ENCODE measurements at regions not wholly inside any gene's neighbourhood (a gene's known extent, or its start where the extent isn't known, plus 50 kb on each side); places are given as distances from the start of the nearest gene placed in this dataset.
"Not testable (repeated sequence)": the region's sequence is repeated elsewhere in the genome, so short reads cannot be mapped to it uniquely, and the experiment has no call there.

DNA sequence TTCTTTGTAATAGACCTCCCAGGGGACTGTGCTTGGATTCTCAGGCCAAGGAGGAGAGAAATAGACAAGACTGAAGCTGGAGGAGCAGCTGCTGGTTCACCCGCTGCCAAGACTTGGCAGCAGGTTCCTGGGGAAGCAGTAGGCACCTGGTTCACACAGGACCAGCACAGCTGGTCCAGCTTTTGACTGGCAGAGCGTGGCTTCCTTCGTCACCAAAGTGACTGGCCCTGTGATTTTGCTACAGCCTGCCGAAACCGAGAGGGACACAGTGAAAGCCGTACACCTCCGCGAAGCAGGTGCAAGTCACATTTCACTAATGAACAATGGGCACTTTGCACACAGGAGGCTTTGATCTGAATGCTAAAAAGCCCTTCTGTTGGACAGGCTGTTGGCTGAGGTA is 199.0 kb downstream of the RNF144B start:
- intact Hi-C loops (cut with micrococcal nuclease), result no loop called here

DNA sequence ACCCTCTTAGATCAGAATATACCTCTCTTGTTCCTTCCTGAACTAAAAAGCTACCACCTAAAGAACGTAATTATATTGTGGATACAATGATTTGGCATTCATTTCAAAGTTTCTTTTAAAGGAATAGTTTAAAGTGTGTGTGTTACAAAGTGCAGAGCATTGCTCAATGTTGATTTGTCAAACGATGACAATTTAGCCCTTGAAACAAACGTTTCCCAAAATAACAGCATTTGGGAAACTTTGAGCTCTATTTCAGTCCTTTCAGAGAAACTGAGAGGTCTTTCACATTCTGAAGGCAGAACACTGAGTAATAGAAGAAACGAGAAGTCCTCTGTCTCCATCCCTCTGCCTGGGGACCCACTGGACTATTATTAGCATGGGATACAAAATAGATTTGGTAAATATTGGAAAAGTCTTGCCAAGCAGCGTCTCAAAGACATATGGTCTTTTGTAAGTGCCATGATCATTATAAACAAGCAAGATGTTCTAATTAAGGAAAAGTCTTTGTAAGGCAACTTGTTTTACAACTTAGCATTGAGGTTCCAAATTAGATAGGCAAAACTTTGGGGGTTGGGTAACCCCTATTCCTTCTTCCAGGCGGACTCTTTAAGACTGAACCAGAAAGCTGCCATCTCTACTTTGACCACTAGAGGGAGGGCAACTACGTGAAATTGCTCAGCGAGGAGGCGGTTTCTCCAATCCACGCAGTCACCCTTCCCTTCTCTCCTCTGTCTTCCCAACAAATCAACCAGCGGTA is 208.8 kb downstream of the RNF144B start:
- intact Hi-C loops (cut with micrococcal nuclease), result loop anchor here (2.0 to 10.0 kb wide), 2 partner anchors 271 to 619 kb away; no protein-coding TSS in a partner anchor

DNA sequence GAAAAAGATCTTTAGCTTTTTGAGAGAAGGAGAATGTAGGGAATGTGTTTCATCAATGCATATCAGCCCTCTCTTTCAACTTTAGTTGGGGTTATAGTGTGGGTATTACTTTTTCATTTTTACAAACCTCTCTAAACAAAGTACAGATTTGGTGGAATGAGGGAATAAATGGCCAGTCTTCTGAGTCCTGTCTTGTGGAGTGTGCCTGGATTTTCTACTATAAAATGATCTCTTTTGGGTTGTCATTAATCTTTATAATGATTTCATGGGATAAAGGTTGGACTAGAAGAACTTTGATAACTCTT is 209.3 kb downstream of the RNF144B start:
- intact Hi-C loops (cut with micrococcal nuclease), result loop anchor here (2.0 to 10.0 kb wide), 2 partner anchors 272 to 618 kb away; no protein-coding TSS in a partner anchor

DNA sequence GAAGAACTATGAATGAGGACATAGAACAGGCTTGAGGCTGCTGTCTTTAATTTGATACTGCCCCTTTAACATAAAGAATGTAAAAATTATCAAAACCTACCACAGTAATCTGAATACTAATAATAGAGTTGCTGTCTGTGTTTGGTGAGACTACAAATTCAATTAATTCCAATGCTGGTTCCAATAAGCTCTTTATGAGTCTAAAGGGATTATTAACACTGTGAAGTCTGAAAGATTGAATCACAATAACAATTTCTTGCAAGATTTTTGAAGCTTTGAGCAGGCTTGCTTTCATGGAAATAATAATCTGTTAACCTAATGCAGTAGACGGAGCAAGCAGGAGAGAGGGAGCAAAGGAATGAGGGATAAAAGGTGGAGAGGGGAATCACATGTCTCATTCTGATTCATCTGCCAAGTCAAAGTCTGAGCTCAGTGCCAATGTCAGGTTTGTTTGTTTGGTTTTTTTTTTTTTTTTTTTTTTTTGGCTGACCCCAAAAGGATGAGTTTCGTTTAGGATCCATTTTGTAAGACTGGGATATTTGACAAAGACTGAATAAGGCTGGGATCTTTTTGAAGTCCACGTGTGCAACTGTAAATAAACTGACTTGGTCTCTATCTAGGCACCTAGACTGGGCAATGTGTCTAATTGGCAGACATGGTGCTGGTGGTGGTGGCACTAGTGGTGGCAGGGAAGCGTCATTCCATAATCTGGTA is 211.6 kb downstream of the RNF144B start:
- intact Hi-C loops (cut with micrococcal nuclease), result loop anchor here (10.0 kb wide), 1 partner anchor 616 kb away; no protein-coding TSS in a partner anchor

DNA sequence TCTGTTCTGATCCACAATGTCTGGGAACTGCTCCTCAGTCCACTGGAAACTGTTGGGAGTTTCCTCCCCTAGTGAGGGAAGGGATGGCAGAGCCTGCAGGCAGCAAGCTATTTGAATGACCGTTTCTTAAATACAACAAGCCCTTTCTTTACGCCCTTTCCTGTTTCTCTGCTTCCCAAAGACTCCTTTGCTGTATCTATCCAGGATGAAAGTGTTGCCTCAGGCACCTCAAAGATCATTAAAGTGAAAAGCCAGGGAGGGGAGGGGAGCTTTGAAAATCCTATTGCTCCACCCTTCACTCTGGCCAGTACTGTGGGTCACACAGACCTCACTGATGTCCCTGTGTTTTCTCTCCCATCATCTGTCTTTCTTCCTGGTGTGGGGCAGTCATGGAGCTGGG is 213.1 kb downstream of the RNF144B start:
- intact Hi-C loops (cut with micrococcal nuclease), result no loop called here

DNA sequence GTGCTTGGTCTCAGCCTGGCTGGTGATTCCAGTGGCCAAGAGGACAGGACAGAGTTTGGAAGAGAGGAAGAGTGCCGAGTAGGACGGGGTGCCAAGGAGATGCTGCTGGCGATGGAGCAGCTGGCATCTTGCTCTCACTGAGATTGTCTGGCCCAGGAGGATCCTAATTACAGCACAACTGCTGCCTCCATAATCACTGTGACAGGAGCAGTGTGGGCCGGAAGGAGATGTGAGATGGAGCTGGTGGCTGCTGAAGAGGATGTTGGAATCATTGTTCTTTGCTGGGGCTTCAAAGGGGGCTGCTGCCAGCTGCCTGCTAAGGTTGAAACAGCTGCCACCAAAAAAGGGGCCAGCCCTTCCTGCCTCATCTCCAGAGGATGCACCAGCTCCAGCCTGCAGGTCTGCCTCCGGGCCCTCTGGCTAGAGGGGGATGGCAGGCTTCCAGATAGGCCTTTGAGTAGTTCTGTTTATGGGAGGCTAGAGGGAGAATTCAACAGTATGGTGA is 214.4 kb downstream of the RNF144B start:
- intact Hi-C loops (cut with micrococcal nuclease), result no loop called here

DNA sequence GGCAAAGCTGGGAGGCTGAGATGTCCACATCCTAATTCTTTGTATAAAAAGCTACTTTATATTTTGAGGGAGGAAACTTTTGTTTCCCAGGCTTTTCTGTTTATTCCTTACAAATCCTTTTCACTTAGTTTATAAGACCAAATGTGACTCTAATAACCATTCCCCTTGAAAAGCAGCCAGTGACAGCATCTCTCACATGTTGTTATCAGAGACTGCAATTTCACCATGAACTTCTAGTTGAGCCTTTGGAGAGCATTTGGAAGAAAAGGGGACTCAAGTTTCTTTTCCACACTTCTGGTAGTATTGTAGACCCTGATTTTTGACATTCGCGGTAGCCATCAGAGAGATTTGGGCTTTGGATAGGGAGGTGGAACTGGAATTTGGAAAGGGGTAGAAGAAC is 215.8 kb downstream of the RNF144B start:
- intact Hi-C loops (cut with micrococcal nuclease), result no loop called here

DNA sequence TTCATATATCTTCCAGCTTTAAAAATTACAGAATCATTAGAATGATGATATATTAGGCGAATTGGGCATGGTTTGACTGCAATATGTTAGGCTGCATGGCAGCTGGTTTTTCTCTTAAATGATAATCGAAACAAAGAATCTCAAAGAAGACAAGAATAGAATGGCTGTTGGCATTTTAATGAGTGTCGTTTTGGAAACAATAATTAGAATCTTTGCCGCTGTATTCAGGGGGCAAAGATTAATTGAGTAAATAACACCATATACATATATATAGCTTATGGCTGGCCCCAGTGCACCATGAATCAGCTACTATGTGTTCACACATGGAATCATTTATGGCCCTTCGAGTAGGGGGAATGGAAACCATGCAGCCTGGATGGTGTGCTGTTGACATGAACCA is 216.2 kb downstream of the RNF144B start:
- intact Hi-C loops (cut with micrococcal nuclease), result no loop called here

DNA sequence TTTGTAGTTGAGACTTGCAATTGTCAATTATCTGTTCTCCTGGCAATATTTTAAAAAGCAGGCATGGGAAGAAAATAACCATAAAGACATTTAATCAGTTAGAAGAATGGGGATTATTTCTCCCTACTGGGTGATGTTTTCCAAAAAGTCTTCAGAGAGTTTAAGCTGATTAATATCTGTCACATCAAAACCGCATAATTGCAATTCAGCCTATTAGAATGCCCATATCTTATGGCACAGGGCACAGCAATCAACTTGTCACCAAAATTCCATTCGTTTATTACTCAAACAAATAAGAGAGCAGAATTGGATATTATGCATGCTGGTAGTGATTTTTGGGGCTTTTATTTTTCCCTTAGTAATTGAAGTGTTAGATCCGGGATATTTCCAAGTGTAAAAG is 218.7 kb downstream of the RNF144B start:
- intact Hi-C loops (cut with micrococcal nuclease), result no loop called here

DNA sequence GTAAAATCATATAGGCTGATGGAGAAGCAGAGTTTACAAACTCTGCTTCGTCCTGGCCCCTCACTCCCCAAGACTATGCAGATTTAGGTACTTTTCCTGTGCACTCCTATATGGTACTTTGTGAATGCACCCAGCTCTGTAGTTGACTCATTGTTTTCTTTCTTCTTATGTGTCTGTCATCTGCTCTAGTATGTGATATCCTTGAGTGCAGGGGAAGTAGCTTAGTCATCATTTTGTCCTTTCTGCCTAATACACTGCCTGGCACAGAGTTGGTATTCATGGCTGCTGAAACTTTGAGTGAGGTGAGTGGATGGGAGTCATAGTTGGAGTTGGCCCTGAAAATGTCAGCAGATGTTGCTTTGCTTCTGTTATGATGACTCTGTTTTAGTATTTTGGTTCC is 222.6 kb downstream of the RNF144B start:
- intact Hi-C loops (cut with micrococcal nuclease), result no loop called here

DNA sequence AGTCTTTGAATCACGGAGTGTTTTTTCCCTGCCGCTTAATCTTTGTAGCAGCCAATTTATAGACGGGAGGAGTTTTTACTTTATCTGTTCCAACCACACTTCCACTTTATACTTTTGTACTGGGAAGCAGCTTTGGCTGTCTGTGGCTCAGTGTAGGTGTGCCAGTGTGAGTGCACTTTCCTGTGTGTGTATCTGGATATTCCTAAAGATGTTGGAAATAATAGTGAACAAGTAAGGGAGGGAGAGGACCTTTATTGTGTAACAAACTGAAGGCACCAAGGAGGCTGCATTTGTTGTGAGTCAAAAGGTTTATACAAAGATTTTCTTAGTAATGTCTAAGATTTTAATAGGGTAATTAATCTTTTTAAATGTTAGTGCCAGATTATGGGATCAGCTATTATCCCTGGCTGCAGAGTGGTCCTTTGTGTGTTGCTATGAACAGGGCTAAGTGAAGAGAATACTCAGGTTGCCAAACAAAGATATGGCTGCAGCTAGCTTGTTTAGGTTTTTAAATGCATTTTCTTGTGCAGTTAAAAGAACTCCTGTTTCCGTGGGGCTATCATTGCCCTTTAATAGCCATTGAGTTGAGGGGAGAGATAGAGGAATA is 226.3 kb downstream of the RNF144B start:
- intact Hi-C loops (cut with micrococcal nuclease), result no loop called here

DNA sequence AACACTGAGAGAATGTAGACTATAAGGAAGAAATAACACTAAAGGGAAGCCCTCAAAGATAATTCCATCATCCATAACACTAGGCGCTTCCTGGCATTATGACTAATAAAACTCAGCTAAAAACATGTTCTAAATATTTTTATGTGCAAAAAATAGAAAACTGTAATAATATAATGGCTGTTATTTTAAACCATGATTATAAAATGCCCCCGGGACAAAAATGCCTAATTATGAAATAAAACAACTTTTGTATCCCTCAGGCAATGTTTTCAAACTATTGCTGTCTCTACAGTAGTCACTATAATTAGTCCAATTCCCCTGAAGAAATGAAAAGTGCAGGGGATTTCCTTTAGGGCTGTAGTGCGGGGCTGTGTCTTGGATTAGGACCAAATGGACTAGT is 242.4 kb downstream of the RNF144B start:
- intact Hi-C loops (cut with micrococcal nuclease), result no loop called here

DNA sequence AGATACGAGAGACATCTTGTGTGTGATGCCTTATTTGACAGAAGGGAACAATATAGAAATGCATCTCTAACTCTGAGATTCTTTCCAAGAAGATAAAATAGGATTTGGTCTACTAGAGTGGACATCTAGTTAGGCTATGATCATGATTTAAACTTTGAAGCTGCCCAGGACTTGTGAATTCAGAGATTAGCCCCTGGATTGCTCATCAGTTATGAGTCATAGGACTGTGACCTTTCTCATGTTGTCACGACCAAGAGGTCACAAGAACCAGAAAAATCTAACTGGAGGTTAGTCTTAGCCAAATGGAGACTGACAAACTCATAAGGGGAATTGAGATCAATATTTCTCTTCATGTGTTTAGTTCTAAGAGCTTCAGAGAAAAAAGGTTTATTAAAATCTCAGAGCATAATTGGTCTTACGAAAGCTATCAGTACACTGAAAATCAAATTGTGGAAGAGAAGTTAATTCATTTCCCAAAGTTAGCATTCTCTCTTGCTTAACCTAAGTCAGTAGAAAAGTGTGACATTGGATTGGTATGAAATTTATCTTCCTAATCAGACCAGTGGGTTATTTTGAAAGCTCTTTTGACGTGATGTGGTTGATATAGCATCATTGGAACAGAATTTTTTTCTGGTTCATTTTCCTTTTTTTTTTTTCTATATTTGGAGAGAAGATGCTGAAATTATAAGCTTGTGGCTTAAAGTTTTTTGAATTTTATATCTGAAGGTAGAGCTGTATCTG is 245.7 kb downstream of the RNF144B start:
- intact Hi-C loops (cut with micrococcal nuclease), result no loop called here

DNA sequence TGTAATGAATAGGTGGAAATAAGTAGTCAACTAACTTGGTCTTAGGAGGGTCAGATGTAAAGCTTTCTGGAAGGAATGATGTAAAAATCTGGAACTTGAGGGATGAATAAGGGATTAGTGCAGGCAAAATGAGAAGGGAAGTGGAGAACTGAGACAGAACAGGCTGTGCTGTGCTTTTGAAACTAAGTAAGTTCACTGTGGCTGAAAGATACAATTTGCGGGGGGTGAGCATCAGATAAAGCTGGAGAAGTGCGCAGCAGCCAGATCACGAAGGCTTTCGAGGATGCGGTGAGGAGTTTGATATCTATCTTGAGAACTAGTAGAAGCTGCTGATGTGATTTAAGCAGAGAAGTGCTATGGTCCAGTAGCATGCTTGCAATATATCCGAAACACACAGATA is 247.8 kb downstream of the RNF144B start:
- intact Hi-C loops (cut with micrococcal nuclease), result no loop called here

DNA sequence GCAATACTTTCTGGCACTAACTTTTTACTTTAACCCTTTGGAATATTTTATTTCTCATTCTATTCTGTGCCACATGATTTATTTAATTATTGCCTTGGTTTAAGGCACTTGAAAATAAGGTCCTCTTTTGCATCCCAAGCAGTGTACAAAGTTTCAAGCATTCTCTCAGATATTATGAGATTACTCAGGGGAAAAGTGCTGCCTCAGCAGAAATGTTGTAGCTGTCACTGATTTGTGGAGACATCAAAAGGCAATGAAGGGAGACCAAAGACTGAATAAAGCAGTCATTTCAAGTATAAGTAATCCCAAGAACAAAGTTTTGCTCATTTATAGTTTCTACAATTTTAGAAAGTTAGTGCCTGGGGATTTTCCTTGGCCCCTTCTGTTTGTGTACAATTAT is 253.0 kb downstream of the RNF144B start:
- intact Hi-C loops (cut with micrococcal nuclease), result no loop called here

DNA sequence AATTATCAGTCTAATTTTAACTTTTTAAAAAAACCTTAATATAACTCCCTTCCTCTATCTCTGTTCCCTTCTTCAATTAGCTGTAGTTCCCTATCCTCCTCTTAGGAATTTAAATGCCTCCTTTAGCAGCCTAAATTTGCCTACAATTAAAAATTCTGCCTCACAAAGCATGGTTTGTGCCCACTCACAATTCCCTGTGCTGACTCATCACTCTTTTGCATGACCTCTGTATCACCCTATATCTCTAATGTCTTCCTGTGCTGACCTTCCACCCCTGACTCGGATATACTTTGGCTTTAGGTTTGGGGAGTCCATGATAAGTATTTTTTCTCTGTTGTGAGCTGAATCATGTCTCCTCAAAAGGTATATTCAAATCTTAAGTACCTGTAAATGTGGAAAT is 253.6 kb downstream of the RNF144B start:
- intact Hi-C loops (cut with micrococcal nuclease), result no loop called here

DNA sequence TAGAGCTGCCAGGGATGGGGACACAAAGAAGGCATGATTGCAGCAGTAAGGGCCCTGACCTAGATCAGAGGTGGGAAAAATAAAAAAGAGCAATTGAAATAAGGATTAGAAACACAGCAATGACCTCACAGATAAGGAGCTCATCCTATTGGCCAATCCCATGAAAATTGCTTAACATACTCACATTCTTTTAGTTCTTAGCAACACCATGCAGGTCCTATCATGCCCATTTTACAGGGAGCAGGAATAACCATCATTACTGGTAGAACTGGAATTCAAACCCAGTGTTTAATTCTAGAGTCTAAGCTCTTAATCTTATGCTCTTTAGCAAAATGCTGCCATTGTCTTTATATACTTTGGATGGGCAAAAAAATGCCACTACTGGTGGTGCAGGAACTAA is 267.7 kb downstream of the RNF144B start:
- intact Hi-C loops (cut with micrococcal nuclease), result no loop called here

DNA sequence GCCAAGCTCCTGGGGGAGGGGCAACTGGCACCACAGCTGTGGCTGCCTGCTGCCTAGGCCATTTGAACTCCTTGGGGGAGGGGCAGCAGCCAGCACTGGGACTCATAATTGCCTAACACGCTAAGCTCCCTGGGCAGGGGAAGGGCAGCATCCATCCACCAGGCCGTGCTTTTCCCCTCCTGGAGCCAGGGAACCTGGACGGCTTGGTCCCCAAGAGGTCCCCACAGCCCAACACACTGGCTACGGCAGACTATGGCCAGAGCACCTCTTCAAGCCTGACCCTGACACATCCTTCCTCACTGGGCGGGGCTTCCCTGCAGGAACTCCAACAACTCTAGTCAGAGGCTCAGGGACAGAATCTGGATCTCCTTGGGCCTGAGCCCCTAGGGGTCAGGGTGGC is 269.4 kb downstream of the RNF144B start:
- intact Hi-C loops (cut with micrococcal nuclease), result no loop called here

DNA sequence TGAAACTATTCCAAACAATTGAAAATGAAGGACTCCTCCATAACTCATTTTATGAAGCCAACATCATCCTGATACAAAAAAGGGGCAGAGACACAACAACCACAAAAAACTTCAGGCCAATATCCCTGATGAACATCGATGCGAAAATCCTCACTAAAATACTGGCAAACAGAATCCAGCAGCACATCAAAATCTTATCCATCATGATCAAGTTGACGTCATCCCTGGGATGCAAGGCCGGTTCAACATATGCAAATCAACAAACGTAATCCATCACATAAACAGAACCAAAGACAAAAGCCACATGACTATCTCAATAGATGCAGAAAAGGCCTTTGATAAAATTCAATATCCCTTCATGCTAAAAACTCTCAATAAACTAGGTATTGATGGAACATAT is 272.8 kb downstream of the RNF144B start:
- intact Hi-C loops (cut with micrococcal nuclease), result not testable (repeated sequence)

DNA sequence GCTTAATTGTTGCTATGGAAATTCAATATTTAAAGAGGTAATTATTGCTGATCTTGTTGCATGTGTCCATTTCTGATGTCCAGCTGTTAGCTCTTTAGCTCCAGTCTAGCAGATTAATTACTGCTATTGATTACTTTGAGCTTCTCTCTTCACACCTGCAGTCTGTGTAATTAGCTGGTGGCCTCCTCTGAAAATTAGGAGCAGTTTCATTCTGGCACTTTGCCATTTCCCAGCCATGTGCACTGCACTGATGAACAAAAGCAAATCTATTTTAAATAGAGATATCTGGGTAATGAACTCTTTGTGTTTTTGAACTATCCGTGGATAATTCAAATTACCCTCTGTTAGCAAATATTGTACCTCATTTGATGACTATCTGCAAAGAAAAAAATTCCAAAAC is 275.9 kb downstream of the RNF144B start:
- intact Hi-C loops (cut with micrococcal nuclease), result no loop called here

DNA sequence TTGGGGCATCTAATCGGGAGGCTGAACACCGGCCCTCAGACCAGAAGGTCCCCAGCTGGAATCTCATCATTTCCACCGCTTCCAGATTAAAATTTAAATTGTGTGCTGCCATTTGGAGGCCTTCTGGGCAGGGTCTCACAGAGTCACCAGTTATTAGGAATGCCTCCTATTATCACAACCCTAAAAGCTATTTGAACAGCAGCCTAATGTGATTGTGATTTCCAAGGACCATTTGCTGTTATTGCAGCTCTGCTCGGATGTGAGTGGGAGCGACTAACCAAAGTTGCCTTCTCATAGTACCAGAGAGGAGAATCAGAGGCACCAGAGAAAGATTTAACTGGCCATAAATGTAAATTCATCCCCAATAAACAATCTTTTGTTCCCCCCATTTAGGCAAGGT is 277.3 kb downstream of the RNF144B start:
- intact Hi-C loops (cut with micrococcal nuclease), result no loop called here

DNA sequence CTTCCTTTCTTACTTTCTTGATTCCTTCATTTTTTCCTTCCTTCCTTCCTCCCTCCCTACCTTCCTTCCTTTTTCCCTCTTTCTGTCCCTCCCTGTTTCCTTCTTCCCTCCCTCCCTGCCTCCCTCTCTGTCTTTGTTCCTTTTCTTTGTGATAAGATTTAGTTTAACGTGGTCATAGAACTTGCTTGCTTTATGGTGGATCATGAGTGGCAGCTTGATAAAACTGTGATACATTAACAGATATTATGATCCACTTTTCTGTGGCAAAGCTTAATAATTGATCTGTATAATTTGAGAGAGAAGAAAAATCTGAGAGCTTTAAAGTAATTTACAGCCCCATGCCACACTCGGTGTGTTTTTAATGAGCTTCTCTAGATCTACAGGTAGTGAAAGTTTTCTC is 280.5 kb downstream of the RNF144B start:
- intact Hi-C loops (cut with micrococcal nuclease), result no loop called here

Measured in T-helper 1 cell treated with Interleukin-12 subunit alpha and Interleukin-12 subunit beta and Interleukin-4 antibody, amounts not matched to agents 30 ng/mL and 1 ng/mL, for 36 hours (primary cell).